HEK293 (cell line): ENCODE measurements at regions not wholly inside any gene's neighbourhood (a gene's known extent, or its start where the extent isn't known, plus 50 kb on each side); places are given as distances from the start of the nearest gene placed in this dataset.

Experiments used
- CTCF ChIA-PET: fragments of 350-600 bp; formaldehyde crosslinking; extraction: SDS; loops from one replicate; lab custom pipeline; 2021; ENCODE audit warnings: antibody characterized with exemption; lab: Yijun Ruan, JAX
- POLR2A ChIA-PET: fragments of 300-600 bp; formaldehyde crosslinking; extraction: SDS; loops from one replicate; lab custom pipeline; 2020; ENCODE audit warnings: antibody characterized with exemption, inconsistent platforms; lab: Yijun Ruan, JAX
- H3K27ac ChIP-seq: fragments of 200-500 bp; sonication (Bioruptor generic); 2 replicates; pipeline ENCODE4 v1.5.1; 2014; ENCODE audit warnings: low read depth, low read length, control low read depth, inconsistent platforms; ENCODE audit errors: extremely low read depth
- H3K36me3 ChIP-seq, 2 experiments: fragments of 200-500 bp in 1 of 2; sonication (Bioruptor generic) in 1 of 2; 1 replicate in 1 of 2; 2 replicates in 1 of 2; pipeline ENCODE4 v1.5.1; 2014 to 2017; ENCODE audit warnings: inconsistent platforms in 2 of 2, low read length in 2 of 2; ENCODE audit not compliant: control insufficient read depth in 2 of 2, insufficient read depth in 1 of 2
- H3K4me1 ChIP-seq: fragments of 200-500 bp; sonication (Bioruptor generic); 2 replicates; pipeline ENCODE4 v1.5.1; 2014; ENCODE audit warnings: mild to moderate bottlenecking, low read length, inconsistent platforms; ENCODE audit not compliant: control insufficient read depth, insufficient read depth
- H3K4me3 ChIP-seq: 2 replicates; pipeline ENCODE4 v1.5.1; 2011; ENCODE audit warnings: low read depth, mild to moderate bottlenecking, control low read depth, low read length, moderate library complexity
- H3K9me3 ChIP-seq: fragments of 200-500 bp; sonication (Bioruptor generic); 2 replicates; pipeline ENCODE4 v1.5.1; 2014; ENCODE audit warnings: low read depth, low read length, inconsistent platforms; ENCODE audit not compliant: control insufficient read depth, insufficient read depth
- AEBP2 ChIP-seq: fragments of 450-650 bp; formaldehyde crosslinking; IDR thresholded peaks from 2 replicates; pipeline ENCODE4 v1.5.1; 2016; ENCODE audit warnings: missing biosample characterization, missing genetic modification characterization, borderline replicate concordance
- EGR2 ChIP-seq: fragments of 450-650 bp; formaldehyde crosslinking; IDR thresholded peaks from 2 replicates; pipeline ENCODE4 v1.5.1; 2016; ENCODE audit warnings: low read depth, missing biosample characterization, missing genetic modification characterization
- GLI2 ChIP-seq: fragments of 450-650 bp; formaldehyde crosslinking; IDR thresholded peaks from 2 replicates; pipeline ENCODE4; 2017; ENCODE audit warnings: missing biosample characterization, missing genetic modification characterization, low read depth, borderline replicate concordance
- GLI4 ChIP-seq: fragments of 450-650 bp; formaldehyde crosslinking; IDR thresholded peaks from 2 replicates; pipeline ENCODE4 v1.5.1; 2016; ENCODE audit warnings: missing biosample characterization, missing genetic modification characterization
- SP2 ChIP-seq: fragments of 450-650 bp; formaldehyde crosslinking; IDR thresholded peaks from 2 replicates; pipeline ENCODE4 v1.5.1; 2016; ENCODE audit warnings: missing biosample characterization, missing genetic modification characterization
- TRIM28 ChIP-seq: IDR thresholded peaks from 2 replicates; pipeline ENCODE4 v1.6.1; 2011; ENCODE audit warnings: low read length, control low read depth, borderline replicate concordance
- ZNF112 ChIP-seq: fragments of 450-650 bp; formaldehyde crosslinking; IDR thresholded peaks from 2 replicates; pipeline ENCODE4 v1.5.0; 2017; ENCODE audit warnings: missing biosample characterization, missing genetic modification characterization
- ZNF132 ChIP-seq: fragments of 450-650 bp; formaldehyde crosslinking; IDR thresholded peaks from 2 replicates; pipeline ENCODE4 v1.5.1; 2017; ENCODE audit warnings: missing biosample characterization, missing genetic modification characterization, borderline replicate concordance
- ZNF148 ChIP-seq: fragments of 450-650 bp; formaldehyde crosslinking; IDR thresholded peaks from 2 replicates; pipeline ENCODE4 v1.5.0; 2017; ENCODE audit warnings: missing biosample characterization, missing genetic modification characterization, borderline replicate concordance
- ZNF16 ChIP-seq: fragments of 450-650 bp; formaldehyde crosslinking; IDR thresholded peaks from 2 replicates; pipeline ENCODE4 v1.5.1; 2016; ENCODE audit warnings: low read depth, missing biosample characterization, missing genetic modification characterization
- ZNF2 ChIP-seq: fragments of 450-650 bp; formaldehyde crosslinking; IDR thresholded peaks from 2 replicates; pipeline ENCODE4 v1.5.1; 2016; ENCODE audit warnings: missing biosample characterization, missing genetic modification characterization
- ZNF274 ChIP-seq, 2 experiments: fragments of 200-500 bp in 1 of 2; fragments of 450-650 bp in 1 of 2; sonication (Bioruptor generic) in 1 of 2; formaldehyde crosslinking in 1 of 2; IDR thresholded peaks; 2 replicates each; pipeline versions ENCODE4 v1.5.1 to v1.6.1; 2014 to 2016; ENCODE audit warnings: borderline replicate concordance in 1 of 2, inconsistent platforms in 1 of 2, low read length in 1 of 2, missing biosample characterization in 1 of 2, missing genetic modification characterization in 1 of 2
- ZNF404 ChIP-seq: fragments of 450-650 bp; formaldehyde crosslinking; IDR thresholded peaks from 2 replicates; pipeline ENCODE4 v1.5.1; 2017; ENCODE audit warnings: missing biosample characterization, missing genetic modification characterization
- ZNF416 ChIP-seq: fragments of 450-650 bp; formaldehyde crosslinking; IDR thresholded peaks from 2 replicates; pipeline ENCODE4 v1.5.1; 2016; ENCODE audit warnings: missing biosample characterization, missing genetic modification characterization
- ZNF529 ChIP-seq: fragments of 450-650 bp; formaldehyde crosslinking; IDR thresholded peaks from 2 replicates; pipeline ENCODE4 v1.5.1; 2017; ENCODE audit warnings: missing genetic modification characterization, missing biosample characterization; ENCODE audit not compliant: insufficient replicate concordance
- ZNF549 ChIP-seq: fragments of 450-650 bp; IDR thresholded peaks from 2 replicates; pipeline ENCODE4 v1.5.1; 2018; ENCODE audit warnings: missing biosample characterization, missing genetic modification characterization, mild to moderate bottlenecking, inconsistent platforms, moderate library complexity
- ZNF629 ChIP-seq: fragments of 450-650 bp; formaldehyde crosslinking; IDR thresholded peaks from 2 replicates; pipeline ENCODE4 v1.5.1; 2017; ENCODE audit warnings: missing biosample characterization, missing genetic modification characterization
- ZNF677 ChIP-seq: fragments of 450-650 bp; IDR thresholded peaks from 2 replicates; pipeline ENCODE4 v1.5.0; 2018; ENCODE audit warnings: missing biosample characterization, mild to moderate bottlenecking, missing genetic modification characterization, moderate library complexity
- ZNF747 ChIP-seq: fragments of 450-650 bp; formaldehyde crosslinking; IDR thresholded peaks from 2 replicates; pipeline ENCODE4 v1.5.1; 2016; ENCODE audit warnings: missing biosample characterization, missing genetic modification characterization
- ZNF785 ChIP-seq: fragments of 450-650 bp; formaldehyde crosslinking; IDR thresholded peaks from 2 replicates; pipeline ENCODE4 v1.5.1; 2016; ENCODE audit warnings: missing biosample characterization, missing genetic modification characterization

- Histone ChIP-seq H3K4me1 (no peaks in the 10 kb centered on the region), H3K4me3 (no peak overlapping the region), H3K9me3 (no peaks in the 10 kb centered on the region), H3K36me3 (no peaks in the 10 kb centered on the region), H3K27ac (no peak overlapping the region)
- ChIA-PET POLR2A (no interaction called here), CTCF (interaction anchor here (0.6 kb wide), 1 partner anchor 43 kb away, joined by 4 read pairs; no protein-coding TSS in a partner anchor)
- TF ChIP-seq TRIM28 (no peak), ZNF2 (tag by site-specific recombination) (no peak), GLI4 (no peak)
Measured at GRCh38 chr4:181701894-181702293, 541.3 kb upstream of the TENM3 start.

- Histone ChIP-seq H3K9me3 (no peaks in the 10 kb centered on the region), H3K4me1 (no peaks in the 10 kb centered on the region), H3K27ac (no peak overlapping the region), H3K4me3 (no peak overlapping the region), H3K36me3 (no peaks in the 10 kb centered on the region)
- TF ChIP-seq ZNF747 (tag by site-specific recombination) (no peak), ZNF404 (tag by site-specific recombination) (no peak), ZNF112 (tag by site-specific recombination) (no peak), ZNF677 (no peak), ZNF529 (tag by site-specific recombination) (no peak), ZNF629 (tag by site-specific recombination) (no peak), ZNF148 (tag by site-specific recombination) (no peak), ZNF785 (tag by site-specific recombination) (no peak), ZNF16 (no peak), AEBP2 (tag by site-specific recombination) (no peak), ZNF549 (tag by site-specific recombination) (no peak), ZNF416 (tag by site-specific recombination) (no peak), SP2 (tag by site-specific recombination) (no peak), ZNF132 (tag by site-specific recombination) (no peak), ZNF274 (IDR thresholded peaks at IDR 0.05; ENCODE audit: low read length) (no peak), ZNF274 (tag by site-specific recombination; IDR thresholded peaks at IDR 0.05; ENCODE audit: borderline replicate concordance) (no peak), GLI2 (tag by site-specific recombination) (no peak), EGR2 (tag by site-specific recombination) (no peak)
- ChIA-PET CTCF (interaction anchor here (0.7 kb wide), 1 partner anchor 577 kb away, joined by 3 read pairs; no protein-coding TSS in a partner anchor), POLR2A (no interaction called here)
Measured at GRCh38 chr4:181702864-181703495, 540.2 kb upstream of the TENM3 start.
